B cell (primary cell): ENCODE measurements at regions not wholly inside any gene's neighbourhood (a gene's known extent, or its start where the extent isn't known, plus 50 kb on each side); places are given as distances from the start of the nearest gene placed in this dataset.

Experiments used
- ATAC-seq: fragments of 200-7000 bp; cut with Tn5 transposase; one replicate; pipeline ENCODE4 v1.10.0; 2021; ENCODE audit warnings: low read depth, mild to moderate bottlenecking, moderate number of reproducible peaks, moderate library complexity
- CTCF ChIA-PET: fragments of 350-600 bp; sonication (Branson Sonifier 250); formaldehyde crosslinking; loops from one replicate; lab custom pipeline; 2021; ENCODE audit warnings: antibody characterized with exemption, inconsistent platforms; lab: Charles Lee
- POLR2A ChIA-PET: fragments of 350-600 bp; sonication (Branson Sonifier 250); formaldehyde crosslinking; loops from one replicate; lab custom pipeline; 2021; ENCODE audit warnings: antibody characterized with exemption; lab: Charles Lee
- DNase-seq: peaks from one replicate; pipeline ENCODE4 v3.0.0; 2013
- H2AFZ ChIP-seq: 2 replicates; pipeline ENCODE4 v1.6.1; 2012; ENCODE audit warnings: mild to moderate bottlenecking, low read depth, low read length; ENCODE audit not compliant: insufficient read depth, poor library complexity, severe bottlenecking
- H3K27ac ChIP-seq, 2 donors: 1 replicate in 1 of 2; 2 replicates in 1 of 2; pipeline ENCODE4 v1.5.1; 2012 to 2013; ENCODE audit warnings: low read length in 2 of 2, mild to moderate bottlenecking in 2 of 2, moderate library complexity in 1 of 2
- H3K27me3 ChIP-seq, 4 experiments: fragments of 200-600 bp in 1 of 4; sonication (generic) in 1 of 4; replicated peaks in 1 of 4; 1 replicate in 2 of 4; 2 replicates in 2 of 4; pipeline versions ENCODE4 v1.6.1 to v1.7.0; 2013 to 2016; ENCODE audit warnings: low read length in 3 of 4, mild to moderate bottlenecking in 2 of 4, mixed read lengths in 1 of 4, moderate library complexity in 1 of 4; ENCODE audit not compliant: insufficient read depth in 4 of 4, control insufficient read depth in 3 of 4; ENCODE audit errors: control extremely low read depth in 1 of 4
- H3K36me3 ChIP-seq, 2 experiments: replicated peaks in 1 of 2; 1 replicate in 1 of 2; 2 replicates in 1 of 2; pipeline versions ENCODE4 v1.6.1 to v1.7.1; 2013; ENCODE audit warnings: low read length in 1 of 2; ENCODE audit not compliant: insufficient read depth in 2 of 2, control insufficient read depth in 1 of 2; ENCODE audit errors: control extremely low read depth in 1 of 2, extremely low read depth in 1 of 2
- H3K4me1 ChIP-seq, 2 donors: fragments of 200-600 bp in 1 of 2; sonication (generic) in 1 of 2; 1 replicate in 1 of 2; 2 replicates in 1 of 2; pipeline versions ENCODE4 v1.5.1 to v1.6.1; 2013 to 2017; ENCODE audit warnings: low read length in 2 of 2; ENCODE audit not compliant: control insufficient read depth in 2 of 2, insufficient read depth in 2 of 2
- H3K4me2 ChIP-seq: replicated peaks from 2 replicates; pipeline ENCODE3; 2012; ENCODE audit warnings: mild to moderate bottlenecking, low read depth, low read length; ENCODE audit not compliant: poor library complexity, severe bottlenecking
- H3K4me3 ChIP-seq, 5 experiments: fragments of 200-600 bp in 1 of 5; sonication (generic) in 1 of 5; 1 replicate in 3 of 5; 2 replicates in 2 of 5; pipeline versions ENCODE4 v1.5.1 to v1.7.0; 2011 to 2016; ENCODE audit warnings: low read length in 4 of 5, mild to moderate bottlenecking in 4 of 5, low read depth in 2 of 5, control low read depth in 1 of 5, moderate library complexity in 1 of 5; ENCODE audit not compliant: insufficient read depth in 1 of 5; ENCODE audit errors: control extremely low read depth in 1 of 5, extremely low read depth in 1 of 5
- H3K79me2 ChIP-seq: fragments of 200-600 bp; sonication (generic); one replicate; pipeline ENCODE4 v1.6.0; 2016; ENCODE audit warnings: low read length; ENCODE audit not compliant: control insufficient read depth, insufficient read depth
- H3K9ac ChIP-seq: fragments of 200-600 bp; sonication (generic); 2 replicates; pipeline ENCODE4 v1.6.1; 2017; ENCODE audit warnings: mild to moderate bottlenecking, low read length, moderate library complexity
- H3K9me3 ChIP-seq, 3 donors: one replicate each; pipeline versions ENCODE4 v1.6.1 to v1.7.1; 2013; ENCODE audit warnings: low read length in 2 of 3; ENCODE audit not compliant: control insufficient read depth in 2 of 3, insufficient read depth in 1 of 3; ENCODE audit errors: control extremely low read depth in 1 of 3
- H4K20me1 ChIP-seq: 2 replicates; pipeline ENCODE4 v1.6.0; 2012; ENCODE audit warnings: mild to moderate bottlenecking, low read length; ENCODE audit not compliant: insufficient read depth, control insufficient read depth, poor library complexity, severe bottlenecking
- H3K27ac Mint-ChIP-seq: one replicate; pipeline ENCODE4 v1.8.0; 2021; ENCODE audit warnings: mixed read lengths
- H3K27me3 Mint-ChIP-seq: one replicate; pipeline ENCODE4 v1.8.0; 2021; ENCODE audit warnings: mixed read lengths
- H3K4me1 Mint-ChIP-seq: one replicate; pipeline ENCODE4 v1.8.0; 2021; ENCODE audit warnings: mixed read lengths
- H3K4me3 Mint-ChIP-seq: one replicate; pipeline ENCODE4 v1.8.0; 2021; ENCODE audit warnings: mixed read lengths
- H3K9me3 Mint-ChIP-seq: one replicate; pipeline ENCODE4 v1.8.0; 2022; ENCODE audit warnings: mixed read lengths; ENCODE audit not compliant: insufficient read depth
- EZH2 ChIP-seq: IDR thresholded peaks from 2 replicates; pipeline ENCODE4 v1.6.1; 2012; ENCODE audit warnings: borderline replicate concordance, low read depth, mild to moderate bottlenecking, moderate library complexity, low read length; ENCODE audit not compliant: insufficient read depth, poor library complexity, severe bottlenecking
- WGBS: methylation state at CpG from one replicate; pipeline ENCODE4 v1.1.5; 2013; ENCODE audit warnings: missing lambda C conversion rate; ENCODE audit not compliant: insufficient coverage; 5-methylcytosine and 5-hydroxymethylcytosine counted together
- intact Hi-C: fragments of 100-400 bp; cut with micrococcal nuclease; formaldehyde crosslinking; loops from one replicate; pipeline ENCODE4 v1.10.0; 2022
- TF ChIP-seq, protein P1 (sequence below): fragments of 200-600 bp; IDR thresholded peaks from one replicate; pipeline ENCODE4 v1.8.0; 2022; ENCODE audit warnings: antibody characterized with exemption, mild to moderate bottlenecking

DNA sequence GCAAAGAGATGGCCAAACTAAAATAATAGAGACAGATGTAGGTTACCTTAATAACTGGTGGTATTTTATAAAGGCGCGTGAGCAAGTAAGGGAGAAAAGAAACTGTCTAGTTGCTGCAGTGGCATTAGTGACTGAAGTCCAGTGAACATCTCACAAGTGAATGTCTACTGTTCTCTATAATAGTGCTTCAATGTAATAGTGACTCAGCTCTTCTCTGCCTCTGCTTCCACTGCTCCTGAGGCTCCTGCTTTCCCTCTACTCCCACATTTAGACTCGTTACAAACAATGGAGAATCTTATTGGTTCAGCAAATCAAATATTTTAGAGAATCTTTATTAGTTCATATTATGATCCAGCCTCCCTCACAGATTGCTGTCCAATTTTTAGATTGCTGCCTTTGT is 779.1 kb upstream of the HTR2C start:
- Histone ChIP-seq H3K27me3 (no peaks in the 10 kb centered on the region), H3K4me2 (no peak overlapping the region), H4K20me1 (no peaks in the 10 kb centered on the region), H3K36me3 (no peaks in the 10 kb centered on the region), H3K9me3 (no peaks in the 10 kb centered on the region), H3K27ac (no peak overlapping the region), H3K9ac (no peak overlapping the region), H3K79me2 (no peaks in the 10 kb centered on the region), H3K4me1 (peaks cover 10 to 12% of the 10 kb centered on the region in 2 donors), H3K4me3 (no peak overlapping the region), H2AFZ (no peak overlapping the region)
- no peak for DNase-seq
- Mint-ChIP-seq H3K27ac (no peak overlapping the region), H3K4me3 (no peak overlapping the region), H3K9me3 (no peaks in the 10 kb centered on the region), H3K4me1 (peaks cover 13% of the 10 kb centered on the region), H3K27me3 (no peaks in the 10 kb centered on the region)
- ATAC-seq = no peak
- ChIA-PET POLR2A (no interaction called here), CTCF (no interaction called here)
- no CpG with 5 or more reads among the region's 3 CpGs for WGBS
- TF ChIP-seq EZH2 = no peak
- TF ChIP-seq, protein P1, sequence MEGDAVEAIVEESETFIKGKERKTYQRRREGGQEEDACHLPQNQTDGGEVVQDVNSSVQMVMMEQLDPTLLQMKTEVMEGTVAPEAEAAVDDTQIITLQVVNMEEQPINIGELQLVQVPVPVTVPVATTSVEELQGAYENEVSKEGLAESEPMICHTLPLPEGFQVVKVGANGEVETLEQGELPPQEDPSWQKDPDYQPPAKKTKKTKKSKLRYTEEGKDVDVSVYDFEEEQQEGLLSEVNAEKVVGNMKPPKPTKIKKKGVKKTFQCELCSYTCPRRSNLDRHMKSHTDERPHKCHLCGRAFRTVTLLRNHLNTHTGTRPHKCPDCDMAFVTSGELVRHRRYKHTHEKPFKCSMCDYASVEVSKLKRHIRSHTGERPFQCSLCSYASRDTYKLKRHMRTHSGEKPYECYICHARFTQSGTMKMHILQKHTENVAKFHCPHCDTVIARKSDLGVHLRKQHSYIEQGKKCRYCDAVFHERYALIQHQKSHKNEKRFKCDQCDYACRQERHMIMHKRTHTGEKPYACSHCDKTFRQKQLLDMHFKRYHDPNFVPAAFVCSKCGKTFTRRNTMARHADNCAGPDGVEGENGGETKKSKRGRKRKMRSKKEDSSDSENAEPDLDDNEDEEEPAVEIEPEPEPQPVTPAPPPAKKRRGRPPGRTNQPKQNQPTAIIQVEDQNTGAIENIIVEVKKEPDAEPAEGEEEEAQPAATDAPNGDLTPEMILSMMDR = no peak
- intact Hi-C loops = no loop called here

DNA sequence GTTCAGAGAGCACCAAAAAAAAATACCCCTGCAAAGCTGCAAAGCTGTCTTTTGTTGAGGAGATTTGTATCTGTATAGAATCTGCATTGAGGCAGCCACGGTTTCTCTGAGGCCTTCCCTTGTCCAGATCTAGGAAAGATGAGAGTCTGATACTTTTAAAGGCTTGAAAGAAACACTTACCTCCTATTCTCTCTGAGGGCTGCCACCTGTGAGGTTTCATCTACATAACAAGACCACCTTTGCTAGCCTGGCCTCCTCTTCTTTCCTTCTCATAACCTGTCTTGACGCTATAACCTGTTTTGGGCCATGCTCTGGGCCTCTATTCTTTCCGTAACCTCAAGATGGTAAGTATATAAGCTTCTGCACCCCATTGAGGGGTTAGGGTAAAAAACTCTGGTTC is 779.6 kb upstream of the HTR2C start:
- no peak overlapping the region for H3K9ac ChIP-seq
- TF ChIP-seq, protein P1 = no peak
- no peak for TF ChIP-seq EZH2
- Mint-ChIP-seq H3K27me3 (no peaks in the 10 kb centered on the region), H3K27ac (no peak overlapping the region), H3K4me3 (no peak overlapping the region), H3K9me3 (no peaks in the 10 kb centered on the region), H3K4me1 (peaks cover 13% of the 10 kb centered on the region)
- ChIA-PET POLR2A (no interaction called here), CTCF (no interaction called here)
- no peaks in the 10 kb centered on the region for H3K9me3 ChIP-seq
- H4K20me1 ChIP-seq = no peaks in the 10 kb centered on the region
- no peaks in the 10 kb centered on the region for H3K27me3 ChIP-seq
- no peak overlapping the region for H3K4me2 ChIP-seq
- H3K27ac ChIP-seq = no peak overlapping the region
- intact Hi-C loops = no loop called here
- H3K36me3 ChIP-seq = no peaks in the 10 kb centered on the region
- DNase-seq = no peak
- WGBS = no CpG with 5 or more reads among the region's 3 CpGs
- no peak overlapping the region for H2AFZ ChIP-seq
- H3K79me2 ChIP-seq = no peaks in the 10 kb centered on the region
- peaks cover 10 to 12% of the 10 kb centered on the region in 2 donors for H3K4me1 ChIP-seq
- no peak for ATAC-seq
- no peak overlapping the region for H3K4me3 ChIP-seq
